GM10847 (cell line): ENCODE measurements at regions not wholly inside any gene's neighbourhood (a gene's known extent, or its start where the extent isn't known, plus 50 kb on each side); places are given as distances from the start of the nearest gene placed in this dataset.

Experiments used
- POLR2A ChIP-seq: IDR thresholded peaks from 2 replicates; pipeline ENCODE4 v1.6.1; 2011; ENCODE audit not compliant: insufficient read length; ENCODE audit errors: extremely low read depth

GRCh38 chr2:181281206-181281832 is 175.9 kb upstream of the ITGA4 start:
- no peak for TF ChIP-seq POLR2A

- TF ChIP-seq POLR2A, result no peak
Observed at GRCh38 chr2:181285116-181285515, 172.1 kb upstream of the ITGA4 start.

- TF ChIP-seq POLR2A, result no peak
Observed at GRCh38 chr2:181289698-181290097, 167.5 kb upstream of the ITGA4 start.

GRCh38 chr2:181290182-181290581 is 167.0 kb upstream of the ITGA4 start:
- TF ChIP-seq POLR2A, result no peak

- TF ChIP-seq POLR2A, result no peak
Observed at GRCh38 chr2:181294979-181295378, 162.2 kb upstream of the ITGA4 start.

- no peak for TF ChIP-seq POLR2A
Observed at GRCh38 chr2:181300600-181301291, 156.4 kb upstream of the ITGA4 start.

GRCh38 chr2:181304011-181304844 is 153.0 kb upstream of the ITGA4 start:
- no peak for TF ChIP-seq POLR2A

- peak; percentile 24 for TF ChIP-seq POLR2A
Observed at GRCh38 chr2:181305301-181306123, 151.7 kb upstream of the ITGA4 start.

GRCh38 chr2:181306785-181307184 is 150.4 kb upstream of the ITGA4 start:
- no peak for TF ChIP-seq POLR2A

- TF ChIP-seq POLR2A, result no peak
Observed at GRCh38 chr2:181307203-181307991, 149.8 kb upstream of the ITGA4 start.

- no peak for TF ChIP-seq POLR2A
Observed at GRCh38 chr2:181308766-181309515, 148.2 kb upstream of the ITGA4 start.

GRCh38 chr2:181309586-181309985 is 147.6 kb upstream of the ITGA4 start:
- TF ChIP-seq POLR2A, result no peak

- TF ChIP-seq POLR2A, result no peak
Observed at GRCh38 chr2:181310967-181311366, 146.2 kb upstream of the ITGA4 start.

- no peak for TF ChIP-seq POLR2A
Observed at GRCh38 chr2:181311837-181312236, 145.3 kb upstream of the ITGA4 start.
